GM10266 (cell line): ENCODE measurements at regions not wholly inside any gene's neighbourhood (a gene's known extent, or its start where the extent isn't known, plus 50 kb on each side); places are given as distances from the start of the nearest gene placed in this dataset.

Source experiments
- DNase-seq: peaks from one replicate; pipeline ENCODE4 v3.0.0; 2012; ENCODE audit errors: extremely low spot score
- CTCF ChIP-seq: IDR thresholded peaks from 2 replicates; pipeline ENCODE4 v1.5.1; 2012; ENCODE audit warnings: mild to moderate bottlenecking, low read depth; ENCODE audit not compliant: control insufficient read depth, insufficient read depth; ENCODE audit errors: missing control alignments

- no peak for TF ChIP-seq CTCF
- no peak for DNase-seq
These were observed 510.4 kb downstream of the TRIML1 start for GRCh38 chr4:188649635-188650034.

GRCh38 chr4:188650516-188650915 is 511.3 kb downstream of the TRIML1 start:
- DNase-seq, result no peak
- TF ChIP-seq CTCF, result no peak

GRCh38 chr4:188657365-188657764 is 518.1 kb downstream of the TRIML1 start:
- no peak for DNase-seq
- no peak for TF ChIP-seq CTCF

GRCh38 chr4:188658958-188659522 is 519.8 kb downstream of the TRIML1 start:
- DNase-seq, result no peak
- no peak for TF ChIP-seq CTCF

- TF ChIP-seq CTCF, result no peak
- no peak for DNase-seq
These were observed 521.6 kb downstream of the TRIML1 start for GRCh38 chr4:188660796-188661195.

- DNase-seq, result no peak
- TF ChIP-seq CTCF, result no peak
These were observed 522.3 kb downstream of the TRIML1 start for GRCh38 chr4:188661502-188661901.

GRCh38 chr4:188663369-188663768 is 524.1 kb downstream of the TRIML1 start:
- TF ChIP-seq CTCF, result no peak
- no peak for DNase-seq
